ENCODE measurements at regions not wholly inside any gene's neighbourhood (a gene's known extent, or its start where the extent isn't known, plus 50 kb on each side); places are given as distances from the start of the nearest gene placed in this dataset.

DNA sequence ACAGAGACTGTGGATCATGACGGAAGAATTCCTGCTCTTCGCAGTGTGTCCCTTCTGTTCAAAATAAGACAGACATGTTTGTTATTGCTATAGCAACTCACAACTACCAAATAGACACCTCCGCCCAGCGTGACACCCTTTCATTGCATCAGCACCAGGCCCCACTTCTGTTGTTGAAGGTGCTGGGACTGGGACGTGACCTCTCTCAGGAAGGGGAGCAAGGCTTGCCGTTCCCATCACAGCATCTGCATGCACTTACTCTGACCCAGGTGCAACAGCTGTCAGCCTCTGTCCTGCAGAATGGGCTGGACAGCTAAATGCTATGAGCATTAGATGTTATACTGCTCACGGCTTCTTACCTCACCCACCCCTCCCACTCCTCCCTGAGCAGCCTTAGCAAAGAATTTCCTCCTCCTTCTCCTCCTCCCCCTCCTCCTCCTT is 94.1 kb downstream of the DACT2 start:
- no peaks in the 10 kb centered on the region for H3K9me3 ChIP-seq (ENCODE audit: control insufficient read depth, low read depth, low read length)
- H3K27ac ChIP-seq (ENCODE audit: control insufficient read depth, insufficient read depth, low read length): no peak overlapping the region
- DNase-seq (ENCODE audit: low read depth, low spot score) (no peak), FAIRE-seq (no peak)
- H3K4me2 ChIP-seq (ENCODE audit: control insufficient read depth, extremely low read depth, insufficient read depth, low read depth, low read length): no peak overlapping the region
- no peaks in the 10 kb centered on the region for H4K20me1 ChIP-seq (ENCODE audit: control insufficient read depth, extremely low read depth, insufficient read depth, low read length)
- no peaks in the 10 kb centered on the region for H3K9me1 ChIP-seq (ENCODE audit: control insufficient read depth, extremely low read depth, insufficient read depth, low read length)
- H3K36me3 ChIP-seq (ENCODE audit: control insufficient read depth in 2 of 2, extremely low read depth in 1 of 2, insufficient read depth in 2 of 2, low read length in 2 of 2): no peaks in the 10 kb centered on the region
- H3K9ac ChIP-seq (ENCODE audit: control insufficient read depth, extremely low read depth, insufficient read depth, low read length): no peak overlapping the region
- no peaks in the 10 kb centered on the region for H3K79me2 ChIP-seq (ENCODE audit: control insufficient read depth, insufficient read depth, low read length)
- H3K4me1 ChIP-seq (ENCODE audit: control insufficient read depth, extremely low read depth, insufficient read depth, low read length): peaks cover 13% of the 10 kb centered on the region
- TF ChIP-seq, protein P1, sequence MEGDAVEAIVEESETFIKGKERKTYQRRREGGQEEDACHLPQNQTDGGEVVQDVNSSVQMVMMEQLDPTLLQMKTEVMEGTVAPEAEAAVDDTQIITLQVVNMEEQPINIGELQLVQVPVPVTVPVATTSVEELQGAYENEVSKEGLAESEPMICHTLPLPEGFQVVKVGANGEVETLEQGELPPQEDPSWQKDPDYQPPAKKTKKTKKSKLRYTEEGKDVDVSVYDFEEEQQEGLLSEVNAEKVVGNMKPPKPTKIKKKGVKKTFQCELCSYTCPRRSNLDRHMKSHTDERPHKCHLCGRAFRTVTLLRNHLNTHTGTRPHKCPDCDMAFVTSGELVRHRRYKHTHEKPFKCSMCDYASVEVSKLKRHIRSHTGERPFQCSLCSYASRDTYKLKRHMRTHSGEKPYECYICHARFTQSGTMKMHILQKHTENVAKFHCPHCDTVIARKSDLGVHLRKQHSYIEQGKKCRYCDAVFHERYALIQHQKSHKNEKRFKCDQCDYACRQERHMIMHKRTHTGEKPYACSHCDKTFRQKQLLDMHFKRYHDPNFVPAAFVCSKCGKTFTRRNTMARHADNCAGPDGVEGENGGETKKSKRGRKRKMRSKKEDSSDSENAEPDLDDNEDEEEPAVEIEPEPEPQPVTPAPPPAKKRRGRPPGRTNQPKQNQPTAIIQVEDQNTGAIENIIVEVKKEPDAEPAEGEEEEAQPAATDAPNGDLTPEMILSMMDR (optimal IDR thresholded peaks at IDR 0.05 in 1 of 3, IDR thresholded peaks at IDR 0.05 in 1 of 3, conservative IDR thresholded peaks at IDR 0.05 in 1 of 3; ENCODE audit: extremely low read depth in 1 of 3, insufficient read depth in 2 of 3, low read length in 3 of 3): no peak
- no peak for TF ChIP-seq EZH2 (IDR thresholded peaks at IDR 0.05; ENCODE audit: low read length)
- H2AFZ ChIP-seq (ENCODE audit: control insufficient read depth, low read length): no peak overlapping the region
- dilution Hi-C loops (cut with MboI; ENCODE audit: extremely low pct_ligation_motif_present, low sequenced_read_pairs): no loop called here
- H3K27me3 ChIP-seq (ENCODE audit: control insufficient read depth, extremely low read depth, insufficient read depth, low read length): peaks cover 46% of the 10 kb centered on the region
- no peak overlapping the region for H3K4me3 ChIP-seq (ENCODE audit: control insufficient read depth in 2 of 3, extremely low read depth in 1 of 3, insufficient read depth in 2 of 3, low read depth in 1 of 3, low read length in 3 of 3)

DNA sequence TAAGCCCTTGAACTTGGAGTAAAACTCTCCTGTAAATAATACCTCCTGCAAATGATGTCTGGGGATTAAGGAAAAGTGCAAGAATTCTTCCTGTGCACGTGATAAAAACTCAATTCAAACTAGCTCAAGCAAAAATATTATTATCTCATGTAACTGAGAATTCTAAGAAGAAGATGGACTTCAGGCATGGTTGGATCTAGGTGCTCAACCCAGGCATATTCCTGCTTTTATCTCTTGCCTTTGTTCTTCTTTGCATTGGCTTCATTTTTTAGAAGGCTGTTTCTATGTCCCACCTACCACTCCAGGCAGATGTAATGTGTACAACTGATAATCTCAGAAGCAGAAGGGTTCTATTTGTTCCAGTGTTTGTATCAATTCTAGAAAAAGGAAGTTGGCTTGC is 95.8 kb downstream of the DACT2 start:
- no peak overlapping the region for H2AFZ ChIP-seq (ENCODE audit: control insufficient read depth, low read length)
- FAIRE-seq: no peak
- peaks cover 13% of the 10 kb centered on the region for H3K4me1 ChIP-seq (ENCODE audit: control insufficient read depth, extremely low read depth, insufficient read depth, low read length)
- dilution Hi-C loops (cut with MboI; ENCODE audit: extremely low pct_ligation_motif_present, low sequenced_read_pairs): no loop called here
- no peak overlapping the region for H3K4me2 ChIP-seq (ENCODE audit: control insufficient read depth, extremely low read depth, insufficient read depth, low read depth, low read length)
- H3K9ac ChIP-seq (ENCODE audit: control insufficient read depth, extremely low read depth, insufficient read depth, low read length): no peak overlapping the region
- no peaks in the 10 kb centered on the region for H3K36me3 ChIP-seq (ENCODE audit: control insufficient read depth in 2 of 2, extremely low read depth in 1 of 2, insufficient read depth in 2 of 2, low read length in 2 of 2)
- no peak for TF ChIP-seq EZH2 (IDR thresholded peaks at IDR 0.05; ENCODE audit: low read length)
- TF ChIP-seq, protein P1 (optimal IDR thresholded peaks at IDR 0.05 in 1 of 3, IDR thresholded peaks at IDR 0.05 in 1 of 3, conservative IDR thresholded peaks at IDR 0.05 in 1 of 3; ENCODE audit: extremely low read depth in 1 of 3, insufficient read depth in 2 of 3, low read length in 3 of 3): no peak
- DNase-seq (ENCODE audit: low read depth, low spot score): no peak
- no peaks in the 10 kb centered on the region for H4K20me1 ChIP-seq (ENCODE audit: control insufficient read depth, extremely low read depth, insufficient read depth, low read length)
- H3K27me3 ChIP-seq (ENCODE audit: control insufficient read depth, extremely low read depth, insufficient read depth, low read length): peaks cover 48% of the 10 kb centered on the region
- H3K79me2 ChIP-seq (ENCODE audit: control insufficient read depth, insufficient read depth, low read length): no peaks in the 10 kb centered on the region
- H3K4me3 ChIP-seq (ENCODE audit: control insufficient read depth in 2 of 3, extremely low read depth in 1 of 3, insufficient read depth in 2 of 3, low read depth in 1 of 3, low read length in 3 of 3): no peak overlapping the region
- H3K27ac ChIP-seq (ENCODE audit: control insufficient read depth, insufficient read depth, low read length): no peak overlapping the region
- no peaks in the 10 kb centered on the region for H3K9me3 ChIP-seq (ENCODE audit: control insufficient read depth, low read depth, low read length)
- no peaks in the 10 kb centered on the region for H3K9me1 ChIP-seq (ENCODE audit: control insufficient read depth, extremely low read depth, insufficient read depth, low read length)
